ENCODE measurements at regions not wholly inside any gene's neighbourhood (a gene's known extent, or its start where the extent isn't known, plus 50 kb on each side); places are given as distances from the start of the nearest gene placed in this dataset.

DNA sequence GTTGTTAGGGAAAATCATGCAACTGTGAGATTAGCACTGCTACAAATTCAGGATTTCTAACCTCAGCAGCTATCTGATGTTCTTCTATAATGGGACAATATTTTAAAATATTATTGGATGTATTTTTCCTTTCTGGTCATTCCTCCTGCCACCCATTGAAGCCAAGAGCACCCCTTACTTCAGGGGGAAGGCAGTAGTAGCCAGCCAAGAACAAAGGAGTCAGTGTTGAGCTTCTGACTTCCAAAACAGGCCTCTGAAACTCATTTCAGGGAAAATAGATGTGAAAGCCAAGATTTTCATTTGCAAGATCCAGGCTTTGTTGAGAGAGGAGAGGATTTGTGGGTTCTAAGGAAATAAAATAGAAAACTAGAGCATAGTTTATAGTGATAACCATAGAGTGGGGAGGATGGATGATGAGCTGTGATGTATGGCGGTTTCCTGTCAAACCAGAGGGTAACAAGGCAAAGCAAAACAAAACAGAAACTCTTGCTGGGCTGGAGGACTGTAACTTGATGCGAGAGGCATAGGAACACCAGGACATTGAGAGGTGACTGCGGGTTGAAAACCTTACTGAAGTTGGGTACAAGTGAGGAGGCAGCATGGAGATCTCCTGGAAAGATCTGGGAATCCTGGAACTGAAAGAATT, 173.7 kb upstream of the LEF1 start:
- Mint-ChIP-seq H3K9me3 (no peaks in the 10 kb centered on the region), H3K27ac (peak overlapping the region; percentile 92), H3K36me3 (ENCODE audit: insufficient read depth in 2 of 2) (no peaks in the 10 kb centered on the region), H3K27me3 (ENCODE audit: low read depth) (no peaks in the 10 kb centered on the region), H3K4me3 (peak overlapping the region; percentile 67 to 83), H3K4me1 (ENCODE audit: low read depth) (peaks cover 25% of the 10 kb centered on the region)
- DNase-seq (peak; percentile 30 to 33), ATAC-seq (replicated peaks in 1 of 2) (peak; percentile 94 to 95)

DNA sequence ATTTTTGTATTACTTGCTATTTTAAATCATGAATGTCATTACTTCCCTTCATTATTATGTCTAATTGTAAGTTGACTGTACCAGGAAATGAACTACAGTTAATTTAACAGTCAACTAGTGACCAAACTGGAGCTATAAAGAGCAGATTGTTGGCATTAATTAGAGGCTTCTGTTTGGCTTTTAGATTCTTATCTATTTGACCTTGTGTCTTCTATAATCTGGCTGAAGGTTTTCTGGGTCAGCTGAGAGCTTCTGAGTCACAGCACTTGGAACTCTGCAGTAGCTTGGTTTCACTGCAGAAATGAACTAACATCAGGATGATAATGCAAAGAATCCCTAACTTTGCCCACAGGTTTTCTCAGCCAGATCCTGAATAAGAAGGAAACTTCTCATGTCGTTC, 169.2 kb upstream of the LEF1 start:
- Mint-ChIP-seq H3K36me3 (ENCODE audit: insufficient read depth in 2 of 2) (no peaks in the 10 kb centered on the region), H3K4me1 (ENCODE audit: low read depth) (peaks cover 8% of the 10 kb centered on the region), H3K27me3 (ENCODE audit: low read depth) (no peaks in the 10 kb centered on the region), H3K4me3 (no peak overlapping the region), H3K27ac (no peak overlapping the region), H3K9me3 (no peaks in the 10 kb centered on the region)
- no peak for ATAC-seq (replicated peaks in 1 of 2)
- DNase-seq = no peak

DNA sequence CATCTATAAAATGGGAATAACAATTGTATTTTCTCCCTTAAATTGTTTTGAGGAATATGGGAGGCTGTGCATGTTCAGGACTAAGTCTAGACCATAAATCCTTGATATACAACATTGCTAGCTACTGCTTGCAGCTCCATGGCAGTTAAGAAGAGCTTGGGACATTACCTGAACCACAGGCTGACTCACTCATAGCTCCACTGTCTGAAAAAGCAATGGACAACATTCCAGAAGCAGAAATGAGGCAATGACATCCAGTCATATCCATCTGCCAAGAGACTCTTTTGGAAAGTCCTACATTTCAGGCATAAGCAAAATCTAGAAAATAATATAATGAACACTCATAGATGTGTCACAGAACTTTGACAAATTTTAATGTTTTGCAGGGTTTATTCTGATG, 167.3 kb upstream of the LEF1 start:
- H3K36me3 Mint-ChIP-seq (ENCODE audit: insufficient read depth in 2 of 2) = no peaks in the 10 kb centered on the region
- H3K4me1 Mint-ChIP-seq (ENCODE audit: low read depth) = no peaks in the 10 kb centered on the region
- H3K9me3 Mint-ChIP-seq = no peaks in the 10 kb centered on the region
- DNase-seq (no peak), ATAC-seq (replicated peaks in 1 of 2) (no peak)
- no peak overlapping the region for H3K4me3 Mint-ChIP-seq
- H3K27me3 Mint-ChIP-seq (ENCODE audit: low read depth) = peaks cover 5% of the 10 kb centered on the region
- no peak overlapping the region for H3K27ac Mint-ChIP-seq

DNA sequence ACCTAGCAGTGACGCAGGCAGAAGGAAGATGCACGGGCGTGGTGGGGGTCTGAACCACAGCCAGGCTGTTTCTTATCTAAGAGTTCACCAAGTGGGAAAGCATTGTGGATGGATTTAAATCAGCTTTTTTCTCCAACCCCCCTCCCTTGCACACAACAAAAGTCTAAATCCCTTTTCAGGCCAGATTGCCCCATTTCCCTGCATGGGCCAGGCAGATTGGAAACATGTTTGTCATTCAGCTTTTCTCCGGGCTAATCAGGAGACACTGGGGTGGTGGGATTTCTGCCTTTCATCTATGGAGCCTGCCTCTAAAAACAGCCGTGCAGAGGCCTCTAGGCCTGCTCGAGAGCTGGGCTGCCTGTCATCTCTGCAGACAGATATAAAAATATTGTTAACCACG, 166.3 kb upstream of the LEF1 start:
- no peak overlapping the region for H3K4me3 Mint-ChIP-seq
- DNase-seq (no peak), ATAC-seq (replicated peaks in 1 of 2) (no peak)
- H3K36me3 Mint-ChIP-seq (ENCODE audit: insufficient read depth in 2 of 2) = no peaks in the 10 kb centered on the region
- no peaks in the 10 kb centered on the region for H3K9me3 Mint-ChIP-seq
- peaks cover 5% of the 10 kb centered on the region for H3K27me3 Mint-ChIP-seq (ENCODE audit: low read depth)
- H3K4me1 Mint-ChIP-seq (ENCODE audit: low read depth) = no peaks in the 10 kb centered on the region
- H3K27ac Mint-ChIP-seq = no peak overlapping the region

DNA sequence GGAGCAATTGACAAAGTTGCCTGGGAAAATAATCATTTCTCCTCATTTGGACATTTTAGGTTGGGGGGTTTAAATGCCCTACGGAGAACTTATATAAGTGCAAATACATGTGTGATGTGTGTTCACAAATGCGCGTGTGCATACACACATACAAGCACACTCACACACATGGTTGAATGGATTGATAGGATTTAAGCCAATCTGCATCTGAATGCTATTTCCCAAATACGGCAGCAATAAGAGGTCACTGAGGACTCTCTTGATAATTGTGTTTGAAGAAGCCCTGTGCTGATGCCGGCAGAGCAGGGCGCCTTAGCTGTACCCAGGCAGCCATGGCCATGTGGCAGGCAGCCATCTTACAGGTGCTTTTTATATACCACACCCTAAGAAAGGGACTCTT, 165.3 kb upstream of the LEF1 start:
- H3K36me3 Mint-ChIP-seq (ENCODE audit: insufficient read depth in 2 of 2) = no peaks in the 10 kb centered on the region
- H3K27me3 Mint-ChIP-seq (ENCODE audit: low read depth) = peaks cover 5% of the 10 kb centered on the region
- H3K9me3 Mint-ChIP-seq = no peaks in the 10 kb centered on the region
- peaks cover 4% of the 10 kb centered on the region for H3K4me1 Mint-ChIP-seq (ENCODE audit: low read depth)
- DNase-seq (no peak), ATAC-seq (replicated peaks in 1 of 2) (no peak)
- no peak overlapping the region for H3K4me3 Mint-ChIP-seq
- no peak overlapping the region for H3K27ac Mint-ChIP-seq

DNA sequence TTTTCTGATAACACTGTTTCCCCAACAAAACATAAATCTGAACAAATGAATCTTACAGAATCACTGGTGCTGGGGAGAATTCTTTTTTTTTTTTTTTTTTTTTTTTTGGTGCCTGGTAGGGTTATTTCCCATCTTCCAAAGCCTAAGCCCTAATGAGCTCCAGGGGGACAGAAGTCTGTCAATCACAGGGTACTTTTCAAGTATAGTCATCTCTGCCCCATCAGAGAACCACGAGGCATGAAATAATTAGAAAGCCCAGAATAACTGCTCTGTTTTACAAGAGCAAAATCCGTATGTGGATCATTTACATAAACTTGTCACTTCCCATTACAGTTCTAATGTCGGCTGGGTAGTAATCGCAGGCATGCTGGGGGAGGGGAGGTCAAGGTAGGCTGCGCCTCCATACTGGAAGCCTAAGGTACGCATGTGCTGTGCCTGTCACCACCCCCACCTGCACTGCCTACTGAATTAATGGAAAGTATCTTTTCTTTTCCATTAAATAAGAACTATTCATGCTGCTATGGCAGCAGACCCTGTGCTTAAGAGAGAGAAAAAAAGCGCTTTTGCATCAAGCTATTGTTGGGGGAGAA, 164.7 kb upstream of the LEF1 start:
- no peak overlapping the region for H3K4me3 Mint-ChIP-seq
- no peaks in the 10 kb centered on the region for H3K36me3 Mint-ChIP-seq (ENCODE audit: insufficient read depth in 2 of 2)
- peaks cover 5% of the 10 kb centered on the region for H3K27me3 Mint-ChIP-seq (ENCODE audit: low read depth)
- ATAC-seq (replicated peaks in 1 of 2) (no peak), DNase-seq (no peak)
- no peaks in the 10 kb centered on the region for H3K9me3 Mint-ChIP-seq
- peaks cover 10% of the 10 kb centered on the region for H3K4me1 Mint-ChIP-seq (ENCODE audit: low read depth)
- H3K27ac Mint-ChIP-seq = no peak overlapping the region

DNA sequence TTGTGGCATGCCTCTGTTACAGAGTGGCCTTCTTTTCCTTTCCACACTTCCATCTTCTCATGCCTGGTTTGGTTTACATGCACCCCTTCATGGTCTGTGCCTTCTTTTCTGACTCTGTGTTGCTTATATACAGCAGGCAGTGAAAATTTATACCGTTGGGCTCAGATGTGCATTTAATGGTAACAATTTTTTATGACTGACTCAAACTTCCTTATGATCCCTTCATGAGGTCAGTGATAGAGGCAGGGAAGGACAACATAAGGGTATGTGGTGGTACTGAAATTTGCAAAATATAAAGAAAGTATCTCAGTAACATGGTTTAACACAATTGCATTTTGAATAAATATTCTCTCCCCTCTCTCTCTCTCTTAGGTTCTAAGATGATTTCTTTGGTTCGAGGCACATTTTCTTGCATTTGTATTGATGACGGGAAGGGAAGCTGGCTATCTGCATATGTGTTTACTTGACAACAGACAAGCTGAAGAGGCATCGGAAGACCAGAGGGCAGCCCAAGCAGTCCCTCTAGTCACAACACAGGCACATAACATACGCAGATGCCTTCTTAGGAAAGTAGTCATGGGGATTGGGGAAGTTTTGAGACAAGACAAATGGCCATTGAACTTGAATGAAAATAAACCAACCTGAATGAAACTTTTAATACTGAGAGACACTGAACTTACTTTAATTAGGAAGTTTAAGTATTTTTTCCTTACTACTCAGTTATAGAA, 163.3 kb upstream of the LEF1 start:
- Mint-ChIP-seq H3K36me3 (ENCODE audit: insufficient read depth in 2 of 2) (no peaks in the 10 kb centered on the region), H3K4me3 (no peak overlapping the region), H3K9me3 (no peaks in the 10 kb centered on the region), H3K4me1 (ENCODE audit: low read depth) (peaks cover 22% of the 10 kb centered on the region), H3K27me3 (ENCODE audit: low read depth) (peaks cover 5% of the 10 kb centered on the region), H3K27ac (no peak overlapping the region)
- DNase-seq (no peak), ATAC-seq (replicated peaks in 1 of 2) (no peak)

DNA sequence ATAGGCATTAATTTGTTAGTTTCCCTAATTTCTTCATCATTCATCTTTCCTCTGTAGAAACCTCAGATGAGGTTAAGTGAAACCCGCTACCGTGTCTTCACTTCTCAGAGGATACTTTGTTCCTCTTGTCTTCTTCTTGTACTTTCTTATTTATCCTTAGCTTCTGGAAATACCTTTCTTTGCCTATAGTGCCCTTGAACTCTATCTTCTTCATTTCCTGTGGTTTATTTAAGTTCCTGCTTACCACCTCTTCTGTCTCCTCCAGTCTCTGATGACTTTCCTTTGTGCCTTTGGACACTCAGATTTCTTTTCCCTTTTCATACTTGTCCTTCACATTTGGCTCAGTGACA, 159.6 kb upstream of the LEF1 start:
- Mint-ChIP-seq H3K4me3 (peak overlapping the region in 1 of 2 donors; percentile 7), H3K27me3 (ENCODE audit: low read depth) (peaks cover 5% of the 10 kb centered on the region), H3K9me3 (no peaks in the 10 kb centered on the region), H3K27ac (no peak overlapping the region), H3K4me1 (ENCODE audit: low read depth) (peaks cover 22% of the 10 kb centered on the region), H3K36me3 (ENCODE audit: insufficient read depth in 2 of 2) (no peaks in the 10 kb centered on the region)
- DNase-seq = no peak
- ATAC-seq (replicated peaks in 1 of 2) = peak in 1 of 2 donors; percentile 15

DNA sequence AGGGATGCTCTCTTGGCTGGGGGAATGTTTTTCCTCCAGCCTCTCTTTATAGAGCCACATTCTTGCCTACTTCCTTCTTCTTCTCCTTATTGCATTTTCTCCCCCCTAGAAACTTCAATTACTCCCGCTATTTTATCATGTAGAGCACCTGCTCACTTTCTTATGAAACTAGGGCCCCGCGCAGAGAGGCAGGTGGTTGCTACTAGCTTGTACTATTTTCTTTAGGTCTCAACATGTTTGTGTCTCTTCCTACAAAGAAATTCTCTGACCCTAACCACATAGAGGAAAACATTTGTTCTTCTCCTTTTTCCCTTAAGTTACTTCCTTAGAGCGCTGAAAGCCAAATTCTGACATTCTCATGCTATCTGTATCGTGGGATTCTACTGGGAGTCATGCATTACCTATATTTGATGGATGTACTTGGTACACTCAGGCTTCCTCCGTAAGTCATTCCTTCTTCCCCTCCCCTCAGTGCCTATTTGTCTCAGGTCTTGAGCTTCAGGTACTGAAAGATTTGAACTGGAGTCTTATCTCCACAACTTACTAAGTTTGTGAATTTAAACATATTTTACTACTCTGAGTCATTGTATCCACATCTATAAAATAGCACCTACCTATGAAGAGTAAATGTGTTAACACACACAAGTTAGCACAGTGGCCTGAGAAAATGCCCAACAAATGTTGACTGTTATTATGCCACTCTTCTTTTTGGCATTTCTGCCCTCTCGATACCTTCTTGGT, 159.1 kb upstream of the LEF1 start:
- Mint-ChIP-seq H3K9me3 (no peaks in the 10 kb centered on the region), H3K36me3 (ENCODE audit: insufficient read depth in 2 of 2) (no peaks in the 10 kb centered on the region), H3K4me3 (no peak overlapping the region), H3K27ac (no peak overlapping the region), H3K27me3 (ENCODE audit: low read depth) (peaks cover 5% of the 10 kb centered on the region), H3K4me1 (ENCODE audit: low read depth) (peaks cover 22% of the 10 kb centered on the region)
- DNase-seq (no peak), ATAC-seq (replicated peaks in 1 of 2) (peak in 1 of 2 donors; percentile 45)

DNA sequence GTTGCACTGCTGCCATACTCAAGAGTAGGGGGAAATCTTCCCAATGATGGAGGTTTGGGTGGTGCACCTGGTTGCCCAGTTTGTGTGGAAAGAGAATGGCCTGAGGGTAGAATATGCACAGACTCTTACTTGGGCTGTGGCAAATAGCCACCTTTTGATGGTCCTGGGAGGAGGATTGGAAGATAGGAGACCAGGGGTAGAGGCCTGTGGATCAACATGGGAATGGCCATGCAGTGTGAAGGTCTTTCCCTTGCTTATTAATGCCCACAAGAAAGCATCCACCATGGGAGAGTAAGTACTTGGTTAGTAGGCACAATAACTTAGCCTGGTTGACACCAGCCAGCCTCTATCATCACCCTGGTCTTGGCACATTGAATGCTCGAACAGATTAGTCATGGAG, 156.8 kb upstream of the LEF1 start:
- no peaks in the 10 kb centered on the region for H3K36me3 Mint-ChIP-seq (ENCODE audit: insufficient read depth in 2 of 2)
- H3K27ac Mint-ChIP-seq = no peak overlapping the region
- DNase-seq = no peak
- no peaks in the 10 kb centered on the region for H3K27me3 Mint-ChIP-seq (ENCODE audit: low read depth)
- H3K9me3 Mint-ChIP-seq = peaks cover 0 to 3% of the 10 kb centered on the region in 2 donors
- peaks cover 22% of the 10 kb centered on the region for H3K4me1 Mint-ChIP-seq (ENCODE audit: low read depth)
- no peak for ATAC-seq (replicated peaks in 1 of 2)
- no peak overlapping the region for H3K4me3 Mint-ChIP-seq

DNA sequence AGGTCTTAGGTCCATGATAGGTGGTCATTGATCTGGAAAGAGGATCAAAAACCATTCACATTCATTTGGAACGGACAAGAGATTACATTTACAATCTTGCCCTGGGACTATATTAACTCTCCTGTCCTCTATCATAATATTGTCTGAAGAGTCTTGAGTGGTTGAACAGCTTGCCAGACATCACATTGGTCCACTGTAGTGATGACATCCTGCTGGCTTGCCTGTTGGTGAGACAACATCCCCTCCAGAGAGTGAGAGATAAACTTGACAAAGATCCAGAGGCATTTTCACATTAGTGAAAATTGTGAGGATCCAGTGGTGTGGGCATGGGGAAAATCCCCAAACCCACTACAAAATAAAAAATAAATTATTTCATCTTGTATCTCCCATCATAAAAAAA, 155.7 kb upstream of the LEF1 start:
- ATAC-seq (replicated peaks in 1 of 2) (no peak), DNase-seq (no peak)
- H3K27ac Mint-ChIP-seq = no peak overlapping the region
- no peaks in the 10 kb centered on the region for H3K27me3 Mint-ChIP-seq (ENCODE audit: low read depth)
- peaks cover 28% of the 10 kb centered on the region for H3K4me1 Mint-ChIP-seq (ENCODE audit: low read depth)
- H3K36me3 Mint-ChIP-seq (ENCODE audit: insufficient read depth in 2 of 2) = no peaks in the 10 kb centered on the region
- H3K4me3 Mint-ChIP-seq = no peak overlapping the region
- peaks cover 0 to 3% of the 10 kb centered on the region in 2 donors for H3K9me3 Mint-ChIP-seq

DNA sequence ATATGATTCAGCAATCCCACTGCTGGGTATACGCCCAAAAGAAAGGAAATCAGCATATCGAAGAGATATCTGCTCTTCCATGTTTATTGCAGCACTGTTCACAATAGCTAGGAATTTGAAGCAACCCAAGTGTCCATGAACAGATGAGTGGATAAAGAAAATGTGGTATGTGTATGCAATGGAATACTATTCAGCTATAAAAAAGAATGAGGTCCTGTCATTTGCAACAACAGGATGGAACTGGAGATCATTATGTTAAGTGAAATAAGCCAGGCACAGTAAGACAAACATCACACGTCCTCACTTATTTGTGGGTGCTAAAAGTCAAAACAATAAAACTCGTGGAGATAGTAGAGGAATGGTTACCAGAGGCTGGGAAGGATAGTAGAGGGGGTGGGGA, 153.8 kb upstream of the LEF1 start:
- Mint-ChIP-seq H3K9me3 (peaks cover 0 to 3% of the 10 kb centered on the region in 2 donors), H3K4me1 (ENCODE audit: low read depth) (peaks cover 9% of the 10 kb centered on the region), H3K36me3 (ENCODE audit: insufficient read depth in 2 of 2) (no peaks in the 10 kb centered on the region), H3K27me3 (ENCODE audit: low read depth) (no peaks in the 10 kb centered on the region), H3K27ac (no peak overlapping the region), H3K4me3 (no peak overlapping the region)
- DNase-seq (no peak), ATAC-seq (replicated peaks in 1 of 2) (no peak)

DNA sequence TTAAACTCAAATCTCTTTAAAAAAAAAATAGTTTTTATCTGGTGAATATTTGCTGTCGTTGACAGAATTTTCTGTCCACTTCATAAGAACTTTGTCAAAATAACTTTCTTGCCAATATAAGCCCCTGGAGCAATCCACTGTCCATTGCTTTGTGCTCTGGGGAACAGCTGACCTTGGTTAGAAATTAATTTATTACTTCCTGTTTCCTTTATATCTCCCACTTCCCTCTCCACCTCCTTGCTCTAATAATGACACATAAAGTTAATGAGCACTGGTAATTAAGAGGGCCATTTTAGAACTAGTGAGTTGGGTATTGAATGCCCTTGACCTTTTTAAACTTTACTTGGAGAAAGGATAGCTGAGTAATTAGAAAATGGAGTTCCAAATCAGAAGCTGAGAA, 151.3 kb upstream of the LEF1 start:
- no peaks in the 10 kb centered on the region for H3K36me3 Mint-ChIP-seq (ENCODE audit: insufficient read depth in 2 of 2)
- H3K4me1 Mint-ChIP-seq (ENCODE audit: low read depth) = peaks cover 12% of the 10 kb centered on the region
- ATAC-seq (replicated peaks in 1 of 2) (no peak), DNase-seq (no peak)
- no peak overlapping the region for H3K4me3 Mint-ChIP-seq
- H3K27me3 Mint-ChIP-seq (ENCODE audit: low read depth) = peaks cover 9% of the 10 kb centered on the region
- H3K27ac Mint-ChIP-seq = no peak overlapping the region
- H3K9me3 Mint-ChIP-seq = peaks cover 0 to 3% of the 10 kb centered on the region in 2 donors

Data from activated T-cell treated with anti-CD3 and anti-CD28 coated beads, Interleukin-2, amount 50 U/mL, for 72 hours (primary cell).